HT-29 (cell line): ENCODE measurements at regions not wholly inside any gene's neighbourhood (a gene's known extent, or its start where the extent isn't known, plus 50 kb on each side); places are given as distances from the start of the nearest gene placed in this dataset.

Experiments used
- DNase-seq: peaks from one replicate; pipeline ENCODE4 v3.0.0-alpha.2; 2015; ENCODE audit warnings: low spot score

- DNase-seq = no peak
Measured at GRCh38 chr13:80284290-80284689, 56.6 kb downstream of the SPRY2 start.

GRCh38 chr13:80278706-80279105, 62.2 kb downstream of the SPRY2 start:
- DNase-seq = no peak

- DNase-seq = no peak
Measured at GRCh38 chr13:80276371-80277289, 64.3 kb downstream of the SPRY2 start.

GRCh38 chr13:80274643-80275042, 66.3 kb downstream of the SPRY2 start:
- no peak for DNase-seq

- no peak for DNase-seq
Measured at GRCh38 chr13:80273718-80274117, 67.2 kb downstream of the SPRY2 start.

GRCh38 chr13:80265348-80265747, 75.6 kb downstream of the SPRY2 start:
- no peak for DNase-seq

GRCh38 chr13:80263745-80264513, 77.0 kb downstream of the SPRY2 start:
- DNase-seq = no peak

GRCh38 chr13:80262051-80262695, 78.8 kb downstream of the SPRY2 start:
- DNase-seq = no peak

- no peak for DNase-seq
Measured at GRCh38 chr13:80259159-80259558, 81.8 kb downstream of the SPRY2 start.

GRCh38 chr13:80256352-80256932, 84.5 kb downstream of the SPRY2 start:
- no peak for DNase-seq

GRCh38 chr13:80255946-80256345, 85.0 kb downstream of the SPRY2 start:
- no peak for DNase-seq

- peak; percentile 90 for DNase-seq
Measured at GRCh38 chr13:80251403-80251802, 89.5 kb downstream of the SPRY2 start.

GRCh38 chr13:80250213-80250810, 90.6 kb downstream of the SPRY2 start:
- no peak for DNase-seq

GRCh38 chr13:80249516-80250212, 91.3 kb downstream of the SPRY2 start:
- DNase-seq = no peak

- DNase-seq = no peak
Measured at GRCh38 chr13:80245162-80245733, 95.7 kb downstream of the SPRY2 start.

GRCh38 chr13:80244574-80244973, 96.4 kb downstream of the SPRY2 start:
- no peak for DNase-seq

GRCh38 chr13:80242728-80243427, 98.0 kb downstream of the SPRY2 start:
- no peak for DNase-seq

- no peak for DNase-seq
Measured at GRCh38 chr13:80239571-80240255, 101.2 kb downstream of the SPRY2 start.

GRCh38 chr13:80239116-80239515, 101.8 kb downstream of the SPRY2 start:
- DNase-seq = no peak
